ENCODE measurements at regions not wholly inside any gene's neighbourhood (a gene's known extent, or its start where the extent isn't known, plus 50 kb on each side); places are given as distances from the start of the nearest gene placed in this dataset.

GRCh38 chr11:69972351-69972802, 105.7 kb upstream of the ANO1 start:
- no peak overlapping the region for H3K4me2 ChIP-seq (ENCODE audit: low read length)
- no peak overlapping the region for H2AFZ ChIP-seq (ENCODE audit: low read depth, low read length)
- H3K4me3 ChIP-seq (ENCODE audit: low read length), result no peak overlapping the region
- H4K20me1 ChIP-seq (ENCODE audit: insufficient read depth, low read length), result no peaks in the 10 kb centered on the region
- H3K27me3 ChIP-seq (ENCODE audit: low read depth, low read length), result peaks cover 6% of the 10 kb centered on the region; the same call in 1 of the 2 replicates
- no peaks in the 10 kb centered on the region for H3K36me3 ChIP-seq (replicated peaks; ENCODE audit: low read depth, low read length)
- no peaks in the 10 kb centered on the region for H3K9me3 ChIP-seq (ENCODE audit: insufficient read depth, low read length)
- no peak overlapping the region for H3K27ac ChIP-seq (ENCODE audit: low read length)
- H3K9ac ChIP-seq (ENCODE audit: low read length), result no peak overlapping the region
- no peaks in the 10 kb centered on the region for H3K79me2 ChIP-seq (ENCODE audit: low read length)
- TF ChIP-seq CTCF (IDR thresholded peaks at IDR 0.05; ENCODE audit: low read depth, low read length), result no peak
- no peak for TF ChIP-seq EZH2phosphoT487 (IDR thresholded peaks at IDR 0.05; ENCODE audit: low read depth)
- H3K4me1 ChIP-seq (ENCODE audit: low read length), result 0 out of 2 replicates have a peak, but pooled peaks cover 4% of the 10 kb centered on the region

- no peaks in the 10 kb centered on the region for H3K9me3 ChIP-seq (ENCODE audit: insufficient read depth, low read length)
- no peaks in the 10 kb centered on the region for H4K20me1 ChIP-seq (ENCODE audit: insufficient read depth, low read length)
- H3K27me3 ChIP-seq (ENCODE audit: low read depth, low read length), result peaks cover 10% of the 10 kb centered on the region
- 0 out of 2 replicates have a peak, but pooled peaks cover 4% of the 10 kb centered on the region for H3K4me1 ChIP-seq (ENCODE audit: low read length)
- no peaks in the 10 kb centered on the region for H3K36me3 ChIP-seq (replicated peaks; ENCODE audit: low read depth, low read length)
- H3K4me2 ChIP-seq (ENCODE audit: low read length), result no peak overlapping the region
- no peak overlapping the region for H3K9ac ChIP-seq (ENCODE audit: low read length)
- no peak overlapping the region for H2AFZ ChIP-seq (ENCODE audit: low read depth, low read length)
- H3K79me2 ChIP-seq (ENCODE audit: low read length), result no peaks in the 10 kb centered on the region
- no peak overlapping the region for H3K27ac ChIP-seq (ENCODE audit: low read length)
- H3K4me3 ChIP-seq (ENCODE audit: low read length), result no peak overlapping the region
- TF ChIP-seq EZH2phosphoT487 (IDR thresholded peaks at IDR 0.05; ENCODE audit: low read depth) (no peak), CTCF (IDR thresholded peaks at IDR 0.05; ENCODE audit: low read depth, low read length) (no peak)
These were observed 103.6 kb upstream of the ANO1 start for GRCh38 chr11:69974528-69974927.

- H3K36me3 ChIP-seq (replicated peaks; ENCODE audit: low read depth, low read length), result no peaks in the 10 kb centered on the region
- no peak overlapping the region for H3K27ac ChIP-seq (ENCODE audit: low read length)
- no peaks in the 10 kb centered on the region for H4K20me1 ChIP-seq (ENCODE audit: insufficient read depth, low read length)
- peaks cover 15% of the 10 kb centered on the region; the same call in 1 of the 2 replicates for H3K27me3 ChIP-seq (ENCODE audit: low read depth, low read length)
- no peak overlapping the region for H3K4me2 ChIP-seq (ENCODE audit: low read length)
- no peak overlapping the region for H3K4me3 ChIP-seq (ENCODE audit: low read length)
- TF ChIP-seq CTCF (IDR thresholded peaks at IDR 0.05; ENCODE audit: low read depth, low read length) (no peak), EZH2phosphoT487 (IDR thresholded peaks at IDR 0.05; ENCODE audit: low read depth) (no peak)
- no peak overlapping the region for H2AFZ ChIP-seq (ENCODE audit: low read depth, low read length)
- H3K9me3 ChIP-seq (ENCODE audit: insufficient read depth, low read length), result no peaks in the 10 kb centered on the region
- H3K4me1 ChIP-seq (ENCODE audit: low read length), result no peaks in the 10 kb centered on the region
- H3K9ac ChIP-seq (ENCODE audit: low read length), result no peak overlapping the region
- no peaks in the 10 kb centered on the region for H3K79me2 ChIP-seq (ENCODE audit: low read length)
These were observed 102.3 kb upstream of the ANO1 start for GRCh38 chr11:69975822-69976221.

- Histone ChIP-seq H3K9ac (ENCODE audit: low read length) (no peak overlapping the region), H3K27ac (ENCODE audit: low read length) (no peak overlapping the region), H3K36me3 (replicated peaks; ENCODE audit: low read depth, low read length) (no peaks in the 10 kb centered on the region), H3K79me2 (ENCODE audit: low read length) (no peaks in the 10 kb centered on the region), H4K20me1 (ENCODE audit: insufficient read depth, low read length) (no peaks in the 10 kb centered on the region), H3K4me1 (ENCODE audit: low read length) (no peaks in the 10 kb centered on the region), H2AFZ (ENCODE audit: low read depth, low read length) (no peak overlapping the region), H3K4me3 (ENCODE audit: low read length) (no peak overlapping the region), H3K4me2 (ENCODE audit: low read length) (no peak overlapping the region), H3K9me3 (ENCODE audit: insufficient read depth, low read length) (no peaks in the 10 kb centered on the region), H3K27me3 (ENCODE audit: low read depth, low read length) (peaks cover 15% of the 10 kb centered on the region; the same call in 1 of the 2 replicates)
- no peak for TF ChIP-seq EZH2phosphoT487 (IDR thresholded peaks at IDR 0.05; ENCODE audit: low read depth)
- TF ChIP-seq CTCF (IDR thresholded peaks at IDR 0.05; ENCODE audit: low read depth, low read length), result no peak
These were observed 101.3 kb upstream of the ANO1 start for GRCh38 chr11:69976794-69977193.
